ENCODE measurements at regions not wholly inside any gene's neighbourhood (a gene's known extent, or its start where the extent isn't known, plus 50 kb on each side); places are given as distances from the start of the nearest gene placed in this dataset.

DNA sequence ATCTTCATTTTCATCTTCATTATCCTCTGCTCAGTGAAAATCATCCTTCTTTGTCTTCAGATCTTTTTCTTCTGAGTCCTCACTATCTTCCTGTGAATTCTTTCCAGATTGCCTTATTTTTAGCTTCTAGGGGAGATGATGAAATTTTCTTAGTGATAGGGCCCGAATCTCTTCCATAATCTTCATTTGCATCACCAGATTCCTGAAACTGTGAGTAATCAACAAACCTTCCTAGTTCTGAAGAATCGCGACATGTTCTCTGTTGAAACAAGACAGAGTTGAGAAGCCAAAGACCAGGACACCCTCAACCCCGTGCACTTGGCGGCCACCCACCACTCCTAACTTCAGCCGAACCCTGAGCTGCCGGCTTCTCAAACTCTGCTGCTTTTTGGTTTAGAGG lies 92.8 kb upstream of the CDC42BPA start:
- in situ Hi-C loops (cut with MboI): no loop called here
- Histone ChIP-seq H3K27ac (ENCODE audit: extremely low read depth, low read depth, low read length) (no peak overlapping the region), H3K79me2 (ENCODE audit: control insufficient read depth, insufficient read depth, low read length) (no peaks in the 10 kb centered on the region), H2AFZ (ENCODE audit: low read depth, low read length) (no peak overlapping the region), H3K36me3 (ENCODE audit: control insufficient read depth, insufficient read depth, low read length) (no peaks in the 10 kb centered on the region), H3K9me1 (ENCODE audit: control insufficient read depth, insufficient read depth, low read length) (no peaks in the 10 kb centered on the region), H3K9ac (ENCODE audit: insufficient read depth in 1 of 2, low read depth in 2 of 2, low read length in 2 of 2) (no peak overlapping the region), H3K27me3 (ENCODE audit: control insufficient read depth in 2 of 2, insufficient read depth in 2 of 2, low read length in 2 of 2) (no peaks in the 10 kb centered on the region), H3K4me3 (no peak overlapping the region), H3K9me3 (replicated peaks; ENCODE audit: control insufficient read depth, insufficient read depth, low read depth, low read length) (no peaks in the 10 kb centered on the region), H3K4me2 (ENCODE audit: insufficient read depth, low read length) (no peak overlapping the region), H4K20me1 (replicated peaks; ENCODE audit: control insufficient read depth, insufficient read depth, low read length) (no peaks in the 10 kb centered on the region), H3K4me1 (replicated peaks in 1 of 2; ENCODE audit: control insufficient read depth in 2 of 2, insufficient read depth in 2 of 2, low read length in 2 of 2) (no peaks in the 10 kb centered on the region; a peak in 1 of 5 replicates)
- intact Hi-C loops (cut with micrococcal nuclease): no loop called here
- POLR2A ChIA-PET: interaction anchor here (1.4 kb wide), 1 partner anchor 95 kb away, joined by 4 read pairs; no protein-coding TSS in a partner anchor
- no peak for ATAC-seq
- no peak for DNase-seq (ENCODE audit: extremely low read depth in 1 of 4, low spot score in 3 of 4)
- no TSS peak for BruUV-seq (replicated peaks)
- no peak for FAIRE-seq
- CTCF ChIA-PET (ENCODE audit: low intra/inter-chr PET ratio): no interaction called here
- WGBS (ENCODE audit: insufficient coverage, low coverage, missing lambda C conversion rate): 27% methylated on average over 7 of the region's 7 CpGs
- TF ChIP-seq, protein P1, sequence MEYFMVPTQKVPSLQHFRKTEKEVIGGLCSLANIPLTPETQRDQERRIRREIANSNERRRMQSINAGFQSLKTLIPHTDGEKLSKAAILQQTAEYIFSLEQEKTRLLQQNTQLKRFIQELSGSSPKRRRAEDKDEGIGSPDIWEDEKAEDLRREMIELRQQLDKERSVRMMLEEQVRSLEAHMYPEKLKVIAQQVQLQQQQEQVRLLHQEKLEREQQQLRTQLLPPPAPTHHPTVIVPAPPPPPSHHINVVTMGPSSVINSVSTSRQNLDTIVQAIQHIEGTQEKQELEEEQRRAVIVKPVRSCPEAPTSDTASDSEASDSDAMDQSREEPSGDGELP (CRISPR knock-in tag; IDR thresholded peaks at IDR 0.05; ENCODE audit: borderline replicate concordance): no peak
- TF ChIP-seq C11orf30 (IDR thresholded peaks at IDR 0.05; ENCODE audit: low read depth): no peak
- peak; percentile 37; the same call in 1 of the 2 replicates for TF ChIP-seq SOX6 (IDR thresholded peaks at IDR 0.05)
- TF ChIP-seq, protein P2, sequence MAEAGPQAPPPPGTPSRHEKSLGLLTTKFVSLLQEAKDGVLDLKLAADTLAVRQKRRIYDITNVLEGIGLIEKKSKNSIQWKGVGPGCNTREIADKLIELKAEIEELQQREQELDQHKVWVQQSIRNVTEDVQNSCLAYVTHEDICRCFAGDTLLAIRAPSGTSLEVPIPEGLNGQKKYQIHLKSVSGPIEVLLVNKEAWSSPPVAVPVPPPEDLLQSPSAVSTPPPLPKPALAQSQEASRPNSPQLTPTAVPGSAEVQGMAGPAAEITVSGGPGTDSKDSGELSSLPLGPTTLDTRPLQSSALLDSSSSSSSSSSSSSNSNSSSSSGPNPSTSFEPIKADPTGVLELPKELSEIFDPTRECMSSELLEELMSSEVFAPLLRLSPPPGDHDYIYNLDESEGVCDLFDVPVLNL (CRISPR knock-in tag; IDR thresholded peaks at IDR 0.05; ENCODE audit: low read depth): no peak
- TF ChIP-seq KLF13 (tag; IDR thresholded peaks at IDR 0.05; ENCODE audit: borderline replicate concordance, low read depth): no peak
- TF ChIP-seq SMARCA4 (IDR thresholded peaks at IDR 0.05): peak; percentile 44; the same call in 1 of the 2 replicates
- TF ChIP-seq, protein P3, sequence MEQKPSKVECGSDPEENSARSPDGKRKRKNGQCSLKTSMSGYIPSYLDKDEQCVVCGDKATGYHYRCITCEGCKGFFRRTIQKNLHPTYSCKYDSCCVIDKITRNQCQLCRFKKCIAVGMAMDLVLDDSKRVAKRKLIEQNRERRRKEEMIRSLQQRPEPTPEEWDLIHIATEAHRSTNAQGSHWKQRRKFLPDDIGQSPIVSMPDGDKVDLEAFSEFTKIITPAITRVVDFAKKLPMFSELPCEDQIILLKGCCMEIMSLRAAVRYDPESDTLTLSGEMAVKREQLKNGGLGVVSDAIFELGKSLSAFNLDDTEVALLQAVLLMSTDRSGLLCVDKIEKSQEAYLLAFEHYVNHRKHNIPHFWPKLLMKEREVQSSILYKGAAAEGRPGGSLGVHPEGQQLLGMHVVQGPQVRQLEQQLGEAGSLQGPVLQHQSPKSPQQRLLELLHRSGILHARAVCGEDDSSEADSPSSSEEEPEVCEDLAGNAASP (IDR thresholded peaks at IDR 0.05): no peak
- TF ChIP-seq KDM1A (IDR thresholded peaks at IDR 0.05): 0 out of 4 replicates have a peak, but pooled peaks of 1 of the 2 experiments have one; percentile 25
- TF ChIP-seq POLR2AphosphoS2 (IDR thresholded peaks at IDR 0.05; ENCODE audit: low read length): no peak
- TF ChIP-seq GTF2F1 (IDR thresholded peaks at IDR 0.05; ENCODE audit: low read depth, low read length): no peak
- TF ChIP-seq, protein P4, sequence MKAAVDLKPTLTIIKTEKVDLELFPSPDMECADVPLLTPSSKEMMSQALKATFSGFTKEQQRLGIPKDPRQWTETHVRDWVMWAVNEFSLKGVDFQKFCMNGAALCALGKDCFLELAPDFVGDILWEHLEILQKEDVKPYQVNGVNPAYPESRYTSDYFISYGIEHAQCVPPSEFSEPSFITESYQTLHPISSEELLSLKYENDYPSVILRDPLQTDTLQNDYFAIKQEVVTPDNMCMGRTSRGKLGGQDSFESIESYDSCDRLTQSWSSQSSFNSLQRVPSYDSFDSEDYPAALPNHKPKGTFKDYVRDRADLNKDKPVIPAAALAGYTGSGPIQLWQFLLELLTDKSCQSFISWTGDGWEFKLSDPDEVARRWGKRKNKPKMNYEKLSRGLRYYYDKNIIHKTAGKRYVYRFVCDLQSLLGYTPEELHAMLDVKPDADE (conservative IDR thresholded peaks at IDR 0.05; ENCODE audit: control insufficient read depth, low read depth, low read length): no peak
- no peak for TF ChIP-seq ATF1 (CRISPR knock-in tag; IDR thresholded peaks at IDR 0.05)
- TF ChIP-seq ATF1 (tag; IDR thresholded peaks at IDR 0.05): no peak
- TF ChIP-seq FOSL1 (tag; conservative IDR thresholded peaks at IDR 0.05): peak; percentile 37
- no peak for TF ChIP-seq KDM2B (CRISPR knock-in tag; IDR thresholded peaks at IDR 0.05)
- no peak for TF ChIP-seq NCOA4 (IDR thresholded peaks at IDR 0.05; ENCODE audit: partially characterized antibody)
- TF ChIP-seq HDAC2 (IDR thresholded peaks at IDR 0.05): 0 out of 2 replicates have a peak, but pooled peaks have one; percentile 27
- TF ChIP-seq ZNF253 (CRISPR knock-in tag; conservative IDR thresholded peaks at IDR 0.05): no peak
- TF ChIP-seq, protein P5, sequence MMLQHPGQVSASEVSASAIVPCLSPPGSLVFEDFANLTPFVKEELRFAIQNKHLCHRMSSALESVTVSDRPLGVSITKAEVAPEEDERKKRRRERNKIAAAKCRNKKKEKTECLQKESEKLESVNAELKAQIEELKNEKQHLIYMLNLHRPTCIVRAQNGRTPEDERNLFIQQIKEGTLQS (IDR thresholded peaks at IDR 0.05): peak; percentile 88
- TF ChIP-seq, protein P5 (CRISPR knock-in tag; conservative IDR thresholded peaks at IDR 0.05): no peak
- TF ChIP-seq TAF15 (IDR thresholded peaks at IDR 0.05; ENCODE audit: low read depth, low read length): no peak
